ENCODE measurements at regions not wholly inside any gene's neighbourhood (a gene's known extent, or its start where the extent isn't known, plus 50 kb on each side); places are given as distances from the start of the nearest gene placed in this dataset.

DNA sequence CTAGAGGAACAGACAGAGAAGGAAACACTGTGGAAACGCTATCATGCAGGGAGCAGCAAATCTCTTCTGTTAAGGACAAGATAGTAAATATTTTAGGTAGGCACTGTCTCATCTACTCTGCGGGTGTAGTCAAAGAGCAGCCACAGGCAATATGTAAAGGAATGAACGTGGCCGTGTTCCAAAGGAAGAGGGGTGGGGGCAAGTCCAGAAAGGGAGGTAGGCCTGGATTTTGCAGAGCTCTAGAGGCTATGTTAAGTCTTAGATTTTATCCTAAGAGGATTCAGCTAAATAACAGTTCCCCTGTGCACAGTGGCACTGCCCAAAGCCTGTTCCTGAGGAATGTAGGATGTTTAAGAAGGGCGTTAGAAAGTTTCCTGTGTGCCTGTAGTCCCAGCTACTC is 161.6 kb downstream of the ACTL7B start:
- TF ChIP-seq, protein P1, sequence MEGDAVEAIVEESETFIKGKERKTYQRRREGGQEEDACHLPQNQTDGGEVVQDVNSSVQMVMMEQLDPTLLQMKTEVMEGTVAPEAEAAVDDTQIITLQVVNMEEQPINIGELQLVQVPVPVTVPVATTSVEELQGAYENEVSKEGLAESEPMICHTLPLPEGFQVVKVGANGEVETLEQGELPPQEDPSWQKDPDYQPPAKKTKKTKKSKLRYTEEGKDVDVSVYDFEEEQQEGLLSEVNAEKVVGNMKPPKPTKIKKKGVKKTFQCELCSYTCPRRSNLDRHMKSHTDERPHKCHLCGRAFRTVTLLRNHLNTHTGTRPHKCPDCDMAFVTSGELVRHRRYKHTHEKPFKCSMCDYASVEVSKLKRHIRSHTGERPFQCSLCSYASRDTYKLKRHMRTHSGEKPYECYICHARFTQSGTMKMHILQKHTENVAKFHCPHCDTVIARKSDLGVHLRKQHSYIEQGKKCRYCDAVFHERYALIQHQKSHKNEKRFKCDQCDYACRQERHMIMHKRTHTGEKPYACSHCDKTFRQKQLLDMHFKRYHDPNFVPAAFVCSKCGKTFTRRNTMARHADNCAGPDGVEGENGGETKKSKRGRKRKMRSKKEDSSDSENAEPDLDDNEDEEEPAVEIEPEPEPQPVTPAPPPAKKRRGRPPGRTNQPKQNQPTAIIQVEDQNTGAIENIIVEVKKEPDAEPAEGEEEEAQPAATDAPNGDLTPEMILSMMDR (conservative IDR thresholded peaks at IDR 0.05; ENCODE audit: low read length): no peak
- TF ChIP-seq EZH2phosphoT487 (IDR thresholded peaks at IDR 0.05; ENCODE audit: borderline replicate concordance): no peak

Measured in Loucy (cell line).